COLO668 (cell line): ENCODE measurements at regions not wholly inside any gene's neighbourhood (a gene's known extent, or its start where the extent isn't known, plus 50 kb on each side); places are given as distances from the start of the nearest gene placed in this dataset.
A peak's percentile ranks its signal among the peaks of the same experiment; 100 is the strongest.

Experiments
- DNase-seq: peaks from one replicate; lab custom pipeline; 2025; ENCODE audit not compliant: unreplicated experiment; lab: John Stamatoyannopoulos, UW

DNA sequence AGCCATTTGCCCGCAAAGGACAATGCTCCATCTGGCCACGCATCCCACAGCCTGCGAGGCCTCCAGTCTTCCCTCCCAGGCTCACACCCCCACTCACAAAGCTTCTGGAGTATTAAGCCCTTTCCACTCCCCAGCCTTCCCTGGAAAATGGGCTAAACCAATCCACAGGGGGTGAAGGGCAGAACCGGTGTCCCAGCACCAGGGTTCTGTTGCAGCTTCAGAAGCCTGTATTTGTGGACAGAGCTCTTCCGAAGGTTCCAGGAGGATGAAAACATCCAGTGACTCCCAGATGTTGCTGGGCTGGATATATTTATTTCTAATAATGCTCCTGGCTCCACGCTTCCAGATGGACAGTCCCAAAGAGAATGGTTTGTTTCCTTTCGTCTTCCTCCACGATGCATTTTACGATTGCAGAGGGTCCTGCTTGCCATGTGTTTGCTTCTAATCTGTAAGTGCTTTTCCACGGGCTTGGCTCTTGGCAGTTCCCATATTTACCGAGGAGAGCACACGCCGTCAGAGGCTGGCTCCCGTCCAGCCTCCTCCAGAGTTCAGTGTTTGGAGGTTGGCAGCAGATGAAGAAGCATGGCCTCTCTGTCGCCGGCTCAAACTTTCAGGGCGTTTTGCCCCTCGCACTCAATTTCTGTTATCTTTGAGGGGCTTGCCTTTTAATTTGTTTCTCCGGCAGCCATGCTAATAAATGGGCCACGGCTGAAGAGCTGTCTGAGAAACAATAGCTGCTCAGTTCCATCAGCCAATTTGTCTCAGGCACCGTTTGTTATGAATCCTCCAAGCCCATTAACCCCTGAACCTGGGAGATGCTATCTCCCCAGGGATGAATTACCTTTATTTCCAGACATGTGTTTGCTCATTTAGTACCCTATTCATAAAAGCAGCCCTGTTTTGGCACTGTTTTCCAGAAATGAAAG, 367.9 kb upstream of the PROK2 start:
- DNase-seq, result peak; percentile 52

DNA sequence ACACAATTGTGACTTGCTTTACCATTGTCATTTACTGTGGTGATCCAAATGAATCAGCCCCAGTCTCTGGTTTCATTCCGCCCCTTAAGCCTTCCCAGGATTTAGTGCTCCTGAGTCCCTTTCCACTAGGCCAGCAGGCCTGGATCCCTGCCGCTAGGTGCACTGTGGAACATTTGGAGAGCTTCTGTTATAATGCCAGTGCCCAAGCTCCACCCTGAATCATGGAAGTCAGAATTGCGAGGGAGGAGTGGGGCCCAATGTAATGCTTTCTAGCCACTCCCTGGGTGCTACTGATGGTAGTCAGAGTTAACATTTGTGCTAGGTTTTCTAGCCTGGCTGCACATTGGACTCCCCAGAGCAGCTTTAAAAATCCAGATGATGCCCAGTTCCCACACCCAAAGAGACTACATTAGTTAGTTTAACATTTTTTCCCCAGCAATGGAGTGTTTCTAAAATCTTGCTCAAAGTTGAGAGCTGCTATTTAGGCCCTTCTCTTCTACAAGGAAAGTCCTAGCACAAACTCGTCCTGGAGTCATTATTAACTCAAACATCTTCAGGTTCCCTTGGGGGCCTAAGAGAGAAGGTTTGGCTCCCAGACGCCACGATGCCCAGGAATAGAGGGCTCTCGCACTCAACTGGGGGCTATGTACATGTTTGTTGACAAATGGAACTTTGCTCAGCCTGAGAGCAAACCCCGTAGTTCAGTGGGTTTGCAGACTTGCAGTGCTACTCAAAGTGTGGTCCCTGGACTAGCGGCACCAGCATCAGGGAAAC, 366.7 kb upstream of the PROK2 start:
- no peak for DNase-seq

DNA sequence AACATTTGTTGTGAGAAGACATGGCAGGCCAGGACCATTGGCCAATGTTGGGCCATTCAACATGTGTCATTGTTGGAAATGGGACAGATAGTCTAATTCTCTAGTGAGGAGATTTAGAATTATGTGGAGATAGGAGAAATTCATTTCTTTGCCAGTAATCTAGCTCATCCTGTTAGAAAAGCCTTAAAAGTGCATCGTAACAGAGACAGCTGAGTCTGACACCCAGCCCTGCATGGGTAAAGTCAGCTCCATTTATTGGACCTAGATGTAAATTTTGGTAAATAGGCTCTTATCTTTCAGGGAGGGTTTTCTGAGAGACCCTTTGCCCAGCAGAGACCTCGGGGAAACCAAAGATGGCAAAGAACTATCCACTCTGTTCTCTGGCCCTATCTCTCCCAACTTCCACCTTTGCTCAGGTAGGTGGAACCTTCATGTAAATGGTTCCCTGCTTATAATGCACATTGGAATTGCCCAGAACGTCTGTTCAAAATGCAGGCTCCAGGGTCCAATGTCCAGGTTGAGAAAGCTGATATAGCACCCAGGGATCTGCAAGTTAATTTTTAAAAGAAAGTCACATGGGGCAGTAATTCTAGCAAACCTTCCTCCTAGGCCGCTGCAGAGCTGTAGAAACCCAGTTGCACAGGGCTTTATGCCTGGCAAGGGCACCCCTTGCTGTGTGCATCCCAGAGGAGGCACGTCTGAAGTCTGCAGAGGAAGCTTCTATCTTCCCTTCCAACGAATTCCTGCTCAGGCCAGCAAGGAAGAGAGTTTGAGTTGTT, 365.9 kb upstream of the PROK2 start:
- DNase-seq, result peak; percentile 27

DNA sequence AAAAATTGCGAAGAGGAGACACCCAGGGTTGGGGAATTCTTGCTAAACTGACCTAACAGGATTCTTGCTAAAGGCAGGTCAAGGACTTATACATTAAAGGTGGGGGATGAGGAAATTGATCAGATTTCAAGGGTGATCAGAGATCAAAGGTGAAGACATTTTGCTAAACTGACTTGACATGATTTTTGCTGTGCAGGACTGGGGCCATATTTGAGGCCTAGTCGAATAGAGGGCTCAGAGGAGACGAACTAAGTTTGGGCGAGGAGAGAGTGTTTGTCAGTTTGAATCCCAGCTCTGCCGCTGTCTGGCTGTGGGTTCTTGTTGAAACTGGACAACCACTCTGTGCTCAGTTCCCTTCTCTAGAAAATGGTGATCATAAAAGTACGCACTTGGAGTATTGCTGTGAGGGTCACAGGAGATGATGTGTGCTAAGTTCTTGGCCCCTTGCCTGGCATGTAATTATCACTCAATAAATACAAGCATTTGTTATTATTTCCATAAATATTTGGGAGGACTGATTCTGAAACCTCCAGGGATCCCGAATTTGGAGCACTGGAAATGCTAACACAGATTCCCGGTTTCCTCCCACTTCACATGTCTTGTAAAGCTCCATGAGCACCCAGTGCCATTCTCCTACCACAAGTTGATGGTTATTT, 364.8 kb upstream of the PROK2 start:
- DNase-seq, result no peak

DNA sequence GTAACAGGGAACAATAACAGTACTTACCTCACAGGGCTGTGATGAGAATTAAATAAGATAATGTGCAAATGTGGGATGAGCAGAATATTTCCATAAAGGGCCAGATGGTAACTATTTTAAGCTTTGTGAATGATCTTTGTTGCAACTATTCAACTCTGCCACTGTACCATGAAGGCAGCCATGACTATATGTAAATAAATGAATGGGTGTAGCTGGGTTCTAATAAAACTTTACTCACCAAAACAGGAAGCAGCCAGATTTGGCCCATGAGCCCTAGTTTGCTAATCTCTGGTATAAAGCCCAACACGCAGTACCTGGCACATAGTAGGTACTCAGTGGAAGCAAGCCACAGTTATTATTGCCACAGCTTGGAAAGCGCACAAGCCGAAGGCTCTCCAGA, 362.7 kb upstream of the PROK2 start:
- no peak for DNase-seq

GRCh38 chr3:72145506-72146380, 360.8 kb upstream of the PROK2 start:
- DNase-seq, result no peak

DNA sequence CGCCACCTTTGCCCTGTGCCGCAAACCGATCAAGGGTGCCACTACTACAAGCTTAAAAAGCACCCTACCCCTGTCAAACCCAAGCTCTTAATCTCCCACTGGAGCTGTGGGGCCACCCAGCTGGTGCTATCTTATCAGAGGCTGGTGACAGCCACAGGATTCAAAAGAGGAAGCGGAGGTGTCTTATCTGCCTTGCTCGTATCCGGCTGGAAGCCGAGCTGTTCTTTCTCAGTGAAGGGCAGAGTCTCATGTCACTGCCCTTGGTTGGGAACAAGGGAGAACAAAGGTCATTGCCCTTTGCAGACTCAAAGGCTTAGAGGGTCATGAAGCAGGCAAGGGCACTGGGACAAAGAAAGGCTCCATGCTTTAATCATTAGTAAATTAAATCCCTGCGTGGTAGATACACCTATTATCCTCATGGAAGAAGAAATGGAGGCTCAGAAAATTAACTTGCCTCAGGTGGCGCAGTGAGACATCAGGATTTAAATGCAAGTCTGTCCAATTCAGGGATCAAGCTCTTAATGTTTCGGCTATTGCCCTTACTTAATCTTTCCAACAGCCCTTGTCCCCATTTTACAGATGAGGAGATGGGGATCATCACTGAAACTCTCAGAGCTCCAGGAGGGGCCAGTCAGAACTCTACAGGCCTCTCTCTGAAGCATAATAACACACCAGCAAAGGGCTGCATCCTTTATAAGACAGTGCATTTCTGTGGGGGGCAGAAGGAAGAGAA, 360.0 kb upstream of the PROK2 start:
- DNase-seq, result no peak

- no peak for DNase-seq
Observed at GRCh38 chr3:72143966-72144717, 359.2 kb upstream of the PROK2 start.

DNA sequence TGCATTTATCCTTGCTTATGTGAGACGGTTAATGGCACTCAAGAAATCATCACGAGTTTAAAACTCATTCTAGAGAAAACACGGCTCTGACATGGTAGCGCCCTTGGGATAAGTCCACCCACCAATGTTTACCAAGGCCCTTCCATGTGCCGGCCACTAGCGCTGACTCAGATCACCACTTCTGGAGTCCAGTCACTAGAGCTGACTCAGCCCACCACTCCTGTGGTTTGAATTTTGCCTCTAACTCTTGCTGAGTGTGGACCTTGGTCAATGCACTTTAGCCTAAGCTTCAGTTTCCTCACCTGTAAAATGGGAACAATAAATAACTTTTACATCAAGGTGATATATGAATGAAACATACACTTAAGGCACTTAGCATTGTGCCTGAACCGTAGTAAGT, 358.4 kb upstream of the PROK2 start:
- no peak for DNase-seq

DNA sequence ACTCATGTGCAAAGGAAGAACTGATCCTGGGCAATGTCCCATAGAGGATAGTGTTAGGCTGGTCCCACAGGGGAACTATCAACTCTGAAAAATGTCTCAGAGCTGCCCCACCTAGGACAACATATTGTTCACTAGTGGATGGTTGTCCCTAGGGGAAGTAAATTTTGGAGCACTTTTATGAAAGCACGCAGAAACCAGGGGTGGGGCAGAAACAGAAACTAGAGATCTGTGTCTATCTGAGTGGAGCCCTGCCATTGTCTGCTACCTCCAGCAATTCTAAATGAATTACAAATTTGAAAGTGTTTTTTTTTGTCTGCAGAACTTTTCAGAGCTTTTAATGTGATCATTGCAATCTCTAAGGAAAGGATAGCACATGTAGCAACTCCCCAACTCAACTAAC, 357.1 kb upstream of the PROK2 start:
- DNase-seq, result no peak

GRCh38 chr3:72141264-72141663, 356.3 kb upstream of the PROK2 start:
- no peak for DNase-seq

DNA sequence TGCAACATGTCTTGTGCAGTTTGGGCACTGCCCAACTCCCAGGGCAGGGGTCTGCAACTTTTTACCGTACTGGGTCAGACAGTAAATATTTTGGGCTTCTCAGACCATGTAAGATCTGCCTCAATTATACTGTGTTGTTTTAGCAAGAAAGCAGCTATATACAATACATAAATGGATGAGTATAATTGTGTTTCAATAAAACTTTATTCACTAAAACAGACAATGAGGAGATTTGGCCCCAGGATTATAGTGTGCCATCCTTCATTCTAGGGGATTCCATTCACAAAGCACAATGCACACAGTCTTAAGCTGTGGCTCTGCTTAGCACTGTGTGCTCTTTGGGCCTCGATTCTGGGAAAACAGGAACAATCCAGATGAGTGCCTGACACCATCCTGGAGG, 354.4 kb upstream of the PROK2 start:
- no peak for DNase-seq

DNA sequence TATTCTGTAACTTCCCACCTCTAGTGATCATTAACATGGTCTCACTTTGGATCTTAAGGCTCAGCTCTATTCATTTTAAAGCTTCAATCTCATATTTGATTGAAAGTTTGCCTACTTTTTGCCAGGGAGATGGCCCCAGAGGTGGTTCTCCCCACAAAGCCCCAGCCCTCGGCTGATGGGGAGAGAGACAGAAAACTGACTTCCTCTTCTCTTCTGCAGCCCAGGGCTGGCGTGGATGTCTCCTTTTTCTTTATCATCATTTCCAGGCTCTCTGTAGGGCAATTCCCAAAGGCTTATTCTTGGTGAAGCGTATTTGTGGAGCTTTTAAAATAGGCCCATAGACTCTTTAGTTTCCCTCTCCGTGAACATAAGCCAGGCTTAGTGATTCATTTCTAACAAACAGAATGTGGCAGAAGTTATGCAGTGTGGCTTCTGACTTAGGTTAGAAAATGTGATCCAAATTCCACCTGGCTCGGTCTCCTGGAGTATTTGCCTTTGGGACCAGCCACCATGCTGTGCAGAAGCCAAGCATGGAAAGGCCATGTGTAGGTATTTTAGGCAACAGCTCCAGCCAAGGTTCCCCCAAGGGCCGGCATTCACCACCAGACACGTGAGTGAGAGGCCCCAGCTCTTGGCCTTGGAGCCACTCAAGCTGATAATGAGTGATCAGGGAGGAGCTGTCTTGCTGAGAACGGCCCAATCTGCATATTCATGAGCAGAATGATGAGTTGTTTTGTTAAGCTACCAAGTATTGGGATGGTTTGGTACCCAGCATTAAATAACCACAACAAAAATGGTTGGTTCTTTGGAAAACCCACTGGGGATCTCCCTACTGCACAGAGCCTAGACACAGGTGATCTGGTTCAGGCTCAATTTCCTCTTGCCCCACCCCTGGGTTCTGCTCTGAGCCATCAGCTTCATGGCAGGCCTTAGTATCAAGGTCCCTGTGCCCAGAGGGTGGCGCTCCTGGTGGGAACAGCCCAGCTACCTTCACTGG, 353.2 kb upstream of the PROK2 start:
- no peak for DNase-seq

GRCh38 chr3:72135636-72136035, 350.7 kb upstream of the PROK2 start:
- DNase-seq, result no peak

DNA sequence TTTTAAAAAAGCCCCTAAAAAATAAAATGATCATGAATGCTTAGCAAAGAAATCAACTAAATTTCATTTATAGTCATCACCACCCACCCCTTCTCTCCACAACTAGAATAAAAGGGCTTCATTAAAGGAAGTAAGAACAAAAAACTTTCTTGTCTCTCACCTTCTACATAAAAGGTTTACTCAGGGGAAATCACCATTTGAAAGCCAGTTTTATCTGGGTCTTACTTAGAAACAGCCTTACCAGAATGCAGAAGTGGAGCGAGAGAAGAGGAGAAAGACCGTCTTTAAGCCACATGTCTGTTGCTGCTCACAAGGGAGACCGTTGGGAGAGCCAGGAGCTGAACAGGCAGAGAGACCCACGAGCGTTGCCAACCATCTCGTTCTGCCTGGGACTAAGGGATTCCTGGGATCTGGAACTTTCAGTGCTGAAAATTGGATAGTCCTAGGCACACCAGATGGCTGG, 350.1 kb upstream of the PROK2 start:
- no peak for DNase-seq

DNA sequence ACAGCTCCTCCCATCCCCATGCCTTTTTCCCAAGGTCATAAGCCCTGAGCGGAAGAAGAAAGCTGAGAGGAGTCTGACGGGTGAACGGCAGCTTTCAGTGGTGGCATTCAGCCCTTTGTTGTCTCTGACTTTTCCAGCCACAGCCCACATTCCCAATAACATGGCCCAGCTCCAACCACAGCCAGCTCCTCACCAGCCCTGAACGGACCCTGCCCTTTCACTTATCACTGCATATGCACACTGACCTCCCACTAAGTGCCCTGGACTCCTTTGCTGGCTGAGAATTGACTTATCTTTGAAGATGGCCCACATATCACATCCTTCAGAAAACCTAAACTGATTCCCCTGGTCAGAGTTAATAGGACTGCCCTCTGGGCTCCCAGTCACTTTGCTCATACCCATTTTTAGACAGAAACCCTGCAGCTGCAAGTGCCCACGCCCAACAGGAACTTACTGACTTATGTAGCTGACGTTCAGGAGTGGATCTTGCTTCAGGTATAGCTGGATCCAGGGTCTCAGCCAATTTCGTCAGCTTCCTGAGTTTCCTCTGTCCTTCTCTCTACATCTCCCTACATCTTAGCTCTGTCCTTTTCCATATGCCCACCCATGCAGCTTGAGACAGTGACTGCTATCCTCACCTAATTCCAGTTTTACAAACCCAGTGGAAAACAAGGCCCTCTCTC, 348.5 kb upstream of the PROK2 start:
- DNase-seq, result no peak

DNA sequence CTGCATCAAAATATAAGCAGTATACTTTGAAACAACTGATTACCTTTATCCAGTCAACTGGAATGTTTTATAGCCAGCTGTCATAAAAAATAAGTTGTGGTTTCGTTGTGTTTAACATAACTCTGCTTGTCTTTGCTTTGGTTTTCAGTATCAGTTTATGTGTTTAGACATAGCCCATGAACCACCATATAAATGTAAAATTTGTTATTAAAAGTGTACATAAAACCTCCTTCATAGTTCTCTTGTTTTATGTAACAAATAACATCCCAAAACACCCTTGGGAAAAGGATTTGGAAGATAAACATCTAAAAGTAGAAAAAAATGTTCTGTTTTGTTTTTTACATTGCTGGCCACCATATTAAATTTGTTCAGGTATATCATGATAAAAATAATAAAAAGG, 347.0 kb upstream of the PROK2 start:
- no peak for DNase-seq
